GM21390 (cell line): ENCODE measurements at regions not wholly inside any gene's neighbourhood (a gene's known extent, or its start where the extent isn't known, plus 50 kb on each side); places are given as distances from the start of the nearest gene placed in this dataset.
"Not testable (repeated sequence)": the region's sequence is repeated elsewhere in the genome, so short reads cannot be mapped to it uniquely, and the experiment has no call there.

ENCODE experiments used
- ATAC-seq: cut with Tn5 transposase; IDR thresholded peaks from one replicate; pipeline ENCODE4 v1.9.1; 2021; ENCODE audit not compliant: unreplicated experiment

GRCh38 chr3:86794361-86795065 is 196.4 kb downstream of the VGLL3 start:
- no peak for ATAC-seq

GRCh38 chr3:86793786-86794185 is 197.2 kb downstream of the VGLL3 start:
- no peak for ATAC-seq

GRCh38 chr3:86792316-86792715 is 198.6 kb downstream of the VGLL3 start:
- ATAC-seq: no peak

GRCh38 chr3:86790884-86791549 is 199.9 kb downstream of the VGLL3 start:
- no peak for ATAC-seq

- ATAC-seq: no peak
These were observed 202.6 kb downstream of the VGLL3 start for GRCh38 chr3:86788371-86788770.

- no peak for ATAC-seq
These were observed 203.9 kb downstream of the VGLL3 start for GRCh38 chr3:86787091-86787490.

- no peak for ATAC-seq
These were observed 205.6 kb downstream of the VGLL3 start for GRCh38 chr3:86785386-86785785.

- ATAC-seq: no peak
These were observed 208.1 kb downstream of the VGLL3 start for GRCh38 chr3:86782866-86783265.

GRCh38 chr3:86782286-86782685 is 208.7 kb downstream of the VGLL3 start:
- no peak for ATAC-seq

GRCh38 chr3:86774082-86774691 is 216.8 kb downstream of the VGLL3 start:
- no peak for ATAC-seq

GRCh38 chr3:86772699-86773098 is 218.2 kb downstream of the VGLL3 start:
- ATAC-seq: no peak

- ATAC-seq: no peak
These were observed 219.0 kb downstream of the VGLL3 start for GRCh38 chr3:86771741-86772512.

GRCh38 chr3:86766331-86766730 is 224.6 kb downstream of the VGLL3 start:
- ATAC-seq: no peak

- not testable (repeated sequence) for ATAC-seq
These were observed 233.4 kb downstream of the VGLL3 start for GRCh38 chr3:86757322-86758179.

- no peak for ATAC-seq
These were observed 242.9 kb downstream of the VGLL3 start for GRCh38 chr3:86748015-86748414.

GRCh38 chr3:86744051-86744450 is 246.9 kb downstream of the VGLL3 start:
- ATAC-seq: no peak

- no peak for ATAC-seq
These were observed 247.7 kb downstream of the VGLL3 start for GRCh38 chr3:86743233-86743632.

GRCh38 chr3:86740751-86741150 is 250.2 kb downstream of the VGLL3 start:
- no peak for ATAC-seq

- no peak for ATAC-seq
These were observed 251.7 kb downstream of the VGLL3 start for GRCh38 chr3:86739244-86739643.

- ATAC-seq: no peak
These were observed 252.3 kb downstream of the VGLL3 start for GRCh38 chr3:86738684-86739083.

GRCh38 chr3:86737517-86737916 is 253.4 kb downstream of the VGLL3 start:
- no peak for ATAC-seq
